ENCODE measurements at regions not wholly inside any gene's neighbourhood (a gene's known extent, or its start where the extent isn't known, plus 50 kb on each side); places are given as distances from the start of the nearest gene placed in this dataset.

- Histone ChIP-seq H3K36me3 (no peaks in the 10 kb centered on the region), H3K4me3 (no peak overlapping the region), H3K4me1 (ENCODE audit: insufficient read depth) (peaks cover 2% of the 10 kb centered on the region), H3K27ac (no peak overlapping the region), H3K9me3 (no peaks in the 10 kb centered on the region), H3K27me3 (no peaks in the 10 kb centered on the region)
- TF ChIP-seq EP300 (IDR thresholded peaks at IDR 0.05) (no peak), POLR2A (IDR thresholded peaks at IDR 0.05) (no peak)
- TF ChIP-seq, protein P1, sequence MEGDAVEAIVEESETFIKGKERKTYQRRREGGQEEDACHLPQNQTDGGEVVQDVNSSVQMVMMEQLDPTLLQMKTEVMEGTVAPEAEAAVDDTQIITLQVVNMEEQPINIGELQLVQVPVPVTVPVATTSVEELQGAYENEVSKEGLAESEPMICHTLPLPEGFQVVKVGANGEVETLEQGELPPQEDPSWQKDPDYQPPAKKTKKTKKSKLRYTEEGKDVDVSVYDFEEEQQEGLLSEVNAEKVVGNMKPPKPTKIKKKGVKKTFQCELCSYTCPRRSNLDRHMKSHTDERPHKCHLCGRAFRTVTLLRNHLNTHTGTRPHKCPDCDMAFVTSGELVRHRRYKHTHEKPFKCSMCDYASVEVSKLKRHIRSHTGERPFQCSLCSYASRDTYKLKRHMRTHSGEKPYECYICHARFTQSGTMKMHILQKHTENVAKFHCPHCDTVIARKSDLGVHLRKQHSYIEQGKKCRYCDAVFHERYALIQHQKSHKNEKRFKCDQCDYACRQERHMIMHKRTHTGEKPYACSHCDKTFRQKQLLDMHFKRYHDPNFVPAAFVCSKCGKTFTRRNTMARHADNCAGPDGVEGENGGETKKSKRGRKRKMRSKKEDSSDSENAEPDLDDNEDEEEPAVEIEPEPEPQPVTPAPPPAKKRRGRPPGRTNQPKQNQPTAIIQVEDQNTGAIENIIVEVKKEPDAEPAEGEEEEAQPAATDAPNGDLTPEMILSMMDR (IDR thresholded peaks at IDR 0.05), result no peak
- intact Hi-C loops (cut with DNase I), result no loop called here
- WGBS, 3 donors, result 71 to 93% (median 72%) methylated on average over 2 of the region's 2 CpGs
- DNase-seq, result no peak
Measured at GRCh38 chr10:10596256-10596655, 421.4 kb upstream of the CELF2 start.

- intact Hi-C loops (cut with DNase I), result no loop called here
- H3K4me1 ChIP-seq (ENCODE audit: insufficient read depth), result no peaks in the 10 kb centered on the region
- no peaks in the 10 kb centered on the region for H3K9me3 ChIP-seq
- WGBS, 3 donors, result 89 to 92% (median 89%) methylated on average over 5 of the region's 5 CpGs
- no peaks in the 10 kb centered on the region for H3K36me3 ChIP-seq
- no peak overlapping the region for H3K27ac ChIP-seq
- H3K4me3 ChIP-seq, result no peak overlapping the region
- TF ChIP-seq, protein P1 (IDR thresholded peaks at IDR 0.05), result no peak
- TF ChIP-seq EP300 (IDR thresholded peaks at IDR 0.05), result no peak
- no peaks in the 10 kb centered on the region for H3K27me3 ChIP-seq
- DNase-seq, result no peak
Measured at GRCh38 chr10:10598297-10598696, 419.4 kb upstream of the CELF2 start.

DNA sequence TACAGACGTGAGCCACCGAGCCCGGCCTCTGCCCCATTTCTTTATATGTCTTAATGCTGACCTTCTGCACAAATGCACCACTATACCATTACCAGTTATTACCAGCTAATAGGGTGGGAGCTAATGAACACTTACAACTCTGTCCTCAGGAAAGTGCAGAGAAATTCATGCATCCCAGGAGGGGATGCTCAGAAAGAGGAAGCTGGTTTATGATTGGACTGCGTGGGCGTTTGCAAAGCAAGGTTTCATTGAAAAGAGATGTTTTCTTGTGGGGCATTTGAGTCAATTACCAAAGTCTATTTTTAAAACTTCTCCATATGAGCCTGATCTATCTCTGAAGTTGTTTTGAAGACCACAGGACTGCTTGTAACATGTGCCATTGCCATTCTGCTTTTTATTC, 417.7 kb upstream of the CELF2 start:
- 74 to 83% (median 74%) methylated on average over 5 of the region's 5 CpGs for WGBS, 3 donors
- TF ChIP-seq EP300 (IDR thresholded peaks at IDR 0.05), result no peak
- TF ChIP-seq, protein P1 (IDR thresholded peaks at IDR 0.05), result no peak
- no peak for TF ChIP-seq POLR2A (IDR thresholded peaks at IDR 0.05)
- DNase-seq, result no peak
- no peak overlapping the region for H3K27ac ChIP-seq
- H3K4me1 ChIP-seq (ENCODE audit: insufficient read depth), result no peaks in the 10 kb centered on the region
- no peak overlapping the region for H3K4me3 ChIP-seq
- intact Hi-C loops (cut with DNase I), result no loop called here
- H3K27me3 ChIP-seq, result no peaks in the 10 kb centered on the region
- H3K36me3 ChIP-seq, result no peaks in the 10 kb centered on the region
- no peaks in the 10 kb centered on the region for H3K9me3 ChIP-seq

GRCh38 chr10:10605551-10606081, 412.1 kb upstream of the CELF2 start:
- TF ChIP-seq, protein P1 (IDR thresholded peaks at IDR 0.05), result no peak
- TF ChIP-seq EP300 (IDR thresholded peaks at IDR 0.05), result peak; percentile 67
- H3K4me1 ChIP-seq (ENCODE audit: insufficient read depth), result peaks cover 5% of the 10 kb centered on the region
- H3K36me3 ChIP-seq, result no peaks in the 10 kb centered on the region
- no peaks in the 10 kb centered on the region for H3K9me3 ChIP-seq
- H3K4me3 ChIP-seq, result no peak overlapping the region
- intact Hi-C loops (cut with DNase I), result no loop called here
- H3K27me3 ChIP-seq, result no peaks in the 10 kb centered on the region
- peak in 3 of 5 donors; percentile 17 to 64 (median 41) for DNase-seq
- H3K27ac ChIP-seq, result peak overlapping the region in 1 of 2 donors; percentile 51
- 37 to 46% (median 39%) methylated on average over 9 of the region's 9 CpGs for WGBS, 3 donors
